ENCODE measurements at regions not wholly inside any gene's neighbourhood (a gene's known extent, or its start where the extent isn't known, plus 50 kb on each side); places are given as distances from the start of the nearest gene placed in this dataset.
"Not testable (repeated sequence)": the region's sequence is repeated elsewhere in the genome, so short reads cannot be mapped to it uniquely, and the experiment has no call there.

DNA sequence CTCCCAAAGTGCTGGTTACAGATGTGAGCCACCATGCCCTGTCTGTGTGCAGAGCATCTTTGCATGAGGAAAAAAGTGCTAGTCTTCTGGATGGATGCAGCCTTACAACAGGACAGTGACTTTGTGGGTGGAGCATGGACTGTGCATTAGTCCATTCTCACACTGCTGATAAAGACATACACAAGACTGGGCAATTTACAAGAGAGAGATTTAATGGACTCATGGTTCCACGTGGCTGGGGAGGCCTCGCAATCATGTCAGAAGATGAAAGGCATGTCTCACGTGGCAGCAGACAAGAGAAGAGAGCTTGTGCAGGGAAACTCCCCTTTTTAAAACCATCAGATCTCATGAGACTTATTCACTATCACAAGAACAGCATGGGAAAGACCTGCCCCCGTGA is 133.1 kb downstream of the EPC1 start:
- TF ChIP-seq EZH2 (IDR thresholded peaks at IDR 0.05; ENCODE audit: borderline replicate concordance); EZH2phosphoT487 (IDR thresholded peaks at IDR 0.05; ENCODE audit: low read depth, severe bottlenecking, unreplicated experiment): not testable (repeated sequence)
- TF ChIP-seq, protein P1, sequence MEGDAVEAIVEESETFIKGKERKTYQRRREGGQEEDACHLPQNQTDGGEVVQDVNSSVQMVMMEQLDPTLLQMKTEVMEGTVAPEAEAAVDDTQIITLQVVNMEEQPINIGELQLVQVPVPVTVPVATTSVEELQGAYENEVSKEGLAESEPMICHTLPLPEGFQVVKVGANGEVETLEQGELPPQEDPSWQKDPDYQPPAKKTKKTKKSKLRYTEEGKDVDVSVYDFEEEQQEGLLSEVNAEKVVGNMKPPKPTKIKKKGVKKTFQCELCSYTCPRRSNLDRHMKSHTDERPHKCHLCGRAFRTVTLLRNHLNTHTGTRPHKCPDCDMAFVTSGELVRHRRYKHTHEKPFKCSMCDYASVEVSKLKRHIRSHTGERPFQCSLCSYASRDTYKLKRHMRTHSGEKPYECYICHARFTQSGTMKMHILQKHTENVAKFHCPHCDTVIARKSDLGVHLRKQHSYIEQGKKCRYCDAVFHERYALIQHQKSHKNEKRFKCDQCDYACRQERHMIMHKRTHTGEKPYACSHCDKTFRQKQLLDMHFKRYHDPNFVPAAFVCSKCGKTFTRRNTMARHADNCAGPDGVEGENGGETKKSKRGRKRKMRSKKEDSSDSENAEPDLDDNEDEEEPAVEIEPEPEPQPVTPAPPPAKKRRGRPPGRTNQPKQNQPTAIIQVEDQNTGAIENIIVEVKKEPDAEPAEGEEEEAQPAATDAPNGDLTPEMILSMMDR (IDR thresholded peaks at IDR 0.05; ENCODE audit: poor library complexity) = not testable (repeated sequence)
